K562 (cell line): ENCODE measurements at regions not wholly inside any gene's neighbourhood (a gene's known extent, or its start where the extent isn't known, plus 50 kb on each side); places are given as distances from the start of the nearest gene placed in this dataset.
A peak's percentile ranks its signal among the peaks of the same experiment; 100 is the strongest.

Experiments
- CBFA2T3 ChIP-seq: fragments of 450-650 bp; IDR thresholded peaks from 2 replicates; pipeline ENCODE4 v1.6.1; 2017
- CBX2 ChIP-seq: fragments of 200-600 bp; sonication (generic); IDR thresholded peaks from one replicate; pipeline ENCODE4 v1.6.1; 2012; ENCODE audit warnings: mild to moderate bottlenecking, low read length, inconsistent platforms; ENCODE audit not compliant: insufficient read depth, poor library complexity, severe bottlenecking
- EGR1 ChIP-seq: fragments of 450-650 bp; conservative IDR thresholded peaks from 2 replicates; pipeline ENCODE4 v1.6.1; 2017; ENCODE audit warnings: mild to moderate bottlenecking
- HCFC1 ChIP-seq: IDR thresholded peaks from 2 replicates; pipeline ENCODE4 v1.6.1; 2012; ENCODE audit warnings: low read depth, low read length, improper control_type of control experiment
- HMGXB4 ChIP-seq: sonication (generic); formaldehyde crosslinking; IDR thresholded peaks from 2 replicates; pipeline ENCODE4 v1.8.1; 2023; ENCODE audit warnings: mild to moderate bottlenecking, missing genetic modification reagents
- HOMEZ ChIP-seq: fragments of 250-450 bp; sonication (Bioruptor Pico); IDR thresholded peaks from 2 replicates; pipeline ENCODE4 v1.4.0; 2020; ENCODE audit warnings: mild to moderate bottlenecking, moderate library complexity
- KDM2B ChIP-seq: fragments of 250-450 bp; sonication (Bioruptor Pico); IDR thresholded peaks from 2 replicates; pipeline ENCODE4 v1.8.0; 2021; ENCODE audit warnings: mild to moderate bottlenecking, moderate library complexity
- LCOR ChIP-seq: sonication (generic); formaldehyde crosslinking; IDR thresholded peaks from 2 replicates; pipeline ENCODE4 v1.8.0; 2022; ENCODE audit warnings: mild to moderate bottlenecking, missing genetic modification reagents
- TBL1XR1 ChIP-seq, 2 experiments: IDR thresholded peaks; 2 replicates each; pipeline ENCODE4 v1.6.1; 2012; ENCODE audit warnings: improper control_type of control experiment in 2 of 2, low read length in 2 of 2, mild to moderate bottlenecking in 1 of 2
- THRAP3 ChIP-seq: fragments of 450-650 bp; IDR thresholded peaks from 2 replicates; pipeline ENCODE4 v1.6.1; 2016; ENCODE audit warnings: mild to moderate bottlenecking, inconsistent platforms, borderline replicate concordance
- ZNF518B ChIP-seq: fragments of 250-450 bp; sonication (Bioruptor Pico); IDR thresholded peaks from 2 replicates; pipeline ENCODE4 v1.5.0; 2021; ENCODE audit warnings: mild to moderate bottlenecking, moderate library complexity
- ZSCAN29 ChIP-seq: fragments of 450-650 bp; IDR thresholded peaks from 2 replicates; pipeline ENCODE4 v1.6.1; 2017
- TF ChIP-seq, protein P1 (sequence below): IDR thresholded peaks from 2 replicates; pipeline ENCODE4 v1.6.1; 2016; ENCODE audit warnings: missing genetic modification characterization, missing compliant biosample characterization

DNA sequence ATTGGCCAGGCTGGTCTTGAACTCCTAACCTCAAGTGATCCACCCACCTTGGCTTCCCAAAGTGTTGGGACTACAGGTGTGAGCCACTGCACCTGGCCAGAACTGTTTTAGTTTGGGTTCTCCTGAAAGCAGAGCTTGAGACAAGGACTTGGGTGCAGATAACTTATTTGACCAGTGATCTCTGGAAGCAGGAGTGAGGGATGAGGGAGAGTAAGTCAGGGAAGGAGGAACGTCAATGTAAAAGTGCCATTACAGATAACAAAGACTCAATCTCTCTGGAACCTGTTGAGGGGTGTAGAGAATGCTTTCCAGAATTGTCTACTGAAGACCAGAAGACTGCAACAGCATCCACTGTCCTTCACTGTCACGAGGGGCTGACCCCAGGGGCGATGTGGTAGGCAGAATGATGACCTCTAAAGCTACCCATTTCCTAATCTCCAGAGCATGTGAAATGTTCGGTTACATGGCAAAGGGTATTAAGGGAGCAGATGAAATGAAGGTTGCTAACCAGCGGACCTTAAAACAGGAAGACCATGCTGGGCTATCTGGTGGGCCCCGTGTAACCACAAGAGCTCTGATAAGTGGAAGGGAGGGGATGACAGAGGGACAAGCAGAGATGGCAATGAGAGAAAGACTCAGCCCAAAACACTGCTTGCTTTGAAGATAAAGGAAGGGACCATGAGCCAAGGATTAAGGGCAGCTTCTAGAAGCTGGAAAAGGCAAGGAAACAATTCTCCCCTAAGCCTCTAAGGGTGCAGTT is 207.8 kb downstream of the RBM19 start (continued):
- TF ChIP-seq, protein P1, sequence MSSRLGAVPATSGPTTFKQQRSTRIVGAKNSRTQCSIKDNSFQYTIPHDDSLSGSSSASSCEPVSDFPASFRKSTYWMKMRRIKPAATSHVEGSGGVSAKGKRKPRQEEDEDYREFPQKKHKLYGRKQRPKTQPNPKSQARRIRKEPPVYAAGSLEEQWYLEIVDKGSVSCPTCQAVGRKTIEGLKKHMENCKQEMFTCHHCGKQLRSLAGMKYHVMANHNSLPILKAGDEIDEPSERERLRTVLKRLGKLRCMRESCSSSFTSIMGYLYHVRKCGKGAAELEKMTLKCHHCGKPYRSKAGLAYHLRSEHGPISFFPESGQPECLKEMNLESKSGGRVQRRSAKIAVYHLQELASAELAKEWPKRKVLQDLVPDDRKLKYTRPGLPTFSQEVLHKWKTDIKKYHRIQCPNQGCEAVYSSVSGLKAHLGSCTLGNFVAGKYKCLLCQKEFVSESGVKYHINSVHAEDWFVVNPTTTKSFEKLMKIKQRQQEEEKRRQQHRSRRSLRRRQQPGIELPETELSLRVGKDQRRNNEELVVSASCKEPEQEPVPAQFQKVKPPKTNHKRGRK (tag), result no peak
- TF ChIP-seq EGR1 (no peak), HCFC1 (no peak), ZSCAN29 (no peak), TBL1XR1 (IDR thresholded peaks at IDR 0.05; ENCODE audit: low read length in 2 of 2) (no peak), CBX2 (no peak), CBFA2T3 (peak; percentile 85), LCOR (CRISPR knock-in tag) (peak; percentile 70; the same call in 1 of the 2 replicates), HMGXB4 (CRISPR knock-in tag) (no peak), HOMEZ (CRISPR knock-in tag) (no peak), THRAP3 (no peak), ZNF518B (CRISPR knock-in tag) (no peak), KDM2B (CRISPR knock-in tag) (no peak)
